ENCODE measurements at regions not wholly inside any gene's neighbourhood (a gene's known extent, or its start where the extent isn't known, plus 50 kb on each side); places are given as distances from the start of the nearest gene placed in this dataset.

- Mint-ChIP-seq H3K4me3 (no peak overlapping the region), H3K4me1 (ENCODE audit: low read depth) (no peaks in the 10 kb centered on the region), H3K27me3 (no peaks in the 10 kb centered on the region), H3K9me3 (peaks cover 10% of the 10 kb centered on the region), H3K36me3 (ENCODE audit: low read depth) (no peaks in the 10 kb centered on the region), H3K27ac (no peak overlapping the region)
- DNase-seq: no peak
These were observed 497.1 kb downstream of the DSC3 start for GRCh38 chr18:30545393-30545792.

GRCh38 chr18:30544141-30544540 lies 498.4 kb downstream of the DSC3 start:
- no peak overlapping the region for H3K4me3 Mint-ChIP-seq

DNA sequence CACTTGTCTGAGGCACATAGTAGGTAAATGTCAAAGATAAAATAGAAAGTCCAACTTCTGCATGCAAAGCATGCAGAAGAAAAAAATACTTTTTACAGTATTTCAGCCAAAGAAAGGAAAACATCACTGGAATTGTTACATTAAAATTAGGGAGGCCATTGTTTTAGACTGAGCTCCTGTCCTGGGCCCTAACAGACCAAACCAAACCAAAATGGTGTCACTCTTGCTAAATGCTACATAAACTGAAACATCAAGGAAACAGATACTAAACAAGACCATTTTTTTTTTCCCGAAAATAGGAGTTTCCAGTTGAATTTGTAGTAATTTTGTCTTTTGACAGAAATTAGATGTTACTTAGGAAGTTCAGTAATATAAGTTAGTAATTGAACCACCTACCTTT lies 508.8 kb downstream of the DSC3 start:
- no peak overlapping the region for H3K27ac Mint-ChIP-seq
- no peaks in the 10 kb centered on the region for H3K36me3 Mint-ChIP-seq (ENCODE audit: low read depth)
- H3K9me3 Mint-ChIP-seq: peaks cover 10% of the 10 kb centered on the region
- H3K4me1 Mint-ChIP-seq (ENCODE audit: low read depth): no peaks in the 10 kb centered on the region
- H3K27me3 Mint-ChIP-seq: no peaks in the 10 kb centered on the region
- H3K4me3 Mint-ChIP-seq: no peak overlapping the region
- DNase-seq: no peak

More at GRCh38 chr18:30544141-30544540, 498.4 kb downstream of the DSC3 start:
- Mint-ChIP-seq H3K9me3 (peaks cover 10% of the 10 kb centered on the region), H3K27me3 (no peaks in the 10 kb centered on the region), H3K27ac (no peak overlapping the region), H3K36me3 (ENCODE audit: low read depth) (no peaks in the 10 kb centered on the region), H3K4me1 (ENCODE audit: low read depth) (no peaks in the 10 kb centered on the region)
- DNase-seq: no peak

DNA sequence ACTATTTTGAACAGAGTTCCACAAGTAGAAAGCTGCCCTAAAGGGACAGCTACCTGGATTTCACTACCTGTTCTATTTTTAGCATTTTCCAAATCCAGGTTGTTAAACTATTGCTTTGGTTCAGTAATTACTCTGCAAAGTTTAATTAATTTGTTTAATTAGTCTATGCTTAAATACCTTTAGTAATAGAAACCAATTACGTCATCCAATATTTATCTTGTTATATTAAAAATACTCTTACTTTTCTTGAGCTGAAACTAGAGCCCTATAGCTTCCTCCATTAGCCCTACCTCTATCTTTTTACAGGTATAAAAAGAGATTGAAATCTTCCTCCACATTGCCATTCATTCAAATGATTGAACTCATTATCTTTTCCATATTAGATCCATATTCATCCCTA lies 514.6 kb downstream of the DSC3 start:
- H3K4me1 Mint-ChIP-seq (ENCODE audit: low read depth): no peaks in the 10 kb centered on the region
- H3K9me3 Mint-ChIP-seq: peaks cover 10% of the 10 kb centered on the region

GRCh38 chr18:30527226-30527625 lies 515.3 kb downstream of the DSC3 start:
- no peak for DNase-seq
- no peak overlapping the region for H3K4me3 Mint-ChIP-seq
- H3K36me3 Mint-ChIP-seq (ENCODE audit: low read depth): no peaks in the 10 kb centered on the region
- H3K27ac Mint-ChIP-seq: no peak overlapping the region
- H3K4me1 Mint-ChIP-seq (ENCODE audit: low read depth): no peaks in the 10 kb centered on the region
- no peaks in the 10 kb centered on the region for H3K27me3 Mint-ChIP-seq
- H3K9me3 Mint-ChIP-seq: peaks cover 7% of the 10 kb centered on the region

More for the DNA sequence above, 514.6 kb downstream of the DSC3 start:
- Mint-ChIP-seq H3K4me3 (no peak overlapping the region), H3K27ac (no peak overlapping the region), H3K27me3 (no peaks in the 10 kb centered on the region), H3K36me3 (ENCODE audit: low read depth) (no peaks in the 10 kb centered on the region)
- no peak for DNase-seq

DNA sequence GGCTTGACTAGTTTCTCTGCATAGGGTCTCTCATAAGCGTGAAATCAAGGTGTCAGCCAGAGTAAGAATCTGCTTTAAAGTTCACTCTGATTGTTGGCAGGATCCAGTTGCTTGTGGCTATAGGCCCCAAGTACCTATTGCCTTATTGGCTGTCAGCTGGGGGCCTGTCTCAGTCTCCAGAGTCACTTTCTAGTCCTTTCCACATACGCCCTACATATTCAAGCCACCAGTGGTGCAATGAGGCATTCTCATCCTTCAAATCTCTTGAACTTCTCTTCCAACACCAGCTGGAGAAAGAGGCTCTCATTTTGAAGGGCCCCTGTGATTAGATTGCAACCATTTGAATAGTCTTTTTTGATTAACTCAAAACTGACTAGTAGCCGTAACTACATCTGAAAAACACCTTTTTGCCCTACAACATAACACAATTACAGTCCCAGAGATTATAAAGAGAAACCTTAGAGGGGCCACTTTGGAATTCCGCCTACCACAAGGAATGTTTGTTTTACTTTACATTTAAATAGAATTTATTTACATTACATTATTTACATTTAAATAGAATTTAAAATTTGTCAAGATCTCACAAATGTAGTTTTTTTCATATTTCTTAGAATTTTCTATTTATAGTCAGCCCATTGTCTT lies 520.1 kb downstream of the DSC3 start:
- no peak for DNase-seq
- no peaks in the 10 kb centered on the region for H3K4me1 Mint-ChIP-seq (ENCODE audit: low read depth)
- H3K27me3 Mint-ChIP-seq: no peaks in the 10 kb centered on the region
- no peak overlapping the region for H3K4me3 Mint-ChIP-seq
- H3K9me3 Mint-ChIP-seq: peaks cover 17% of the 10 kb centered on the region
- H3K36me3 Mint-ChIP-seq (ENCODE audit: low read depth): no peaks in the 10 kb centered on the region
- H3K27ac Mint-ChIP-seq: no peak overlapping the region

GRCh38 chr18:30514059-30514458 lies 528.5 kb downstream of the DSC3 start:
- Mint-ChIP-seq H3K27ac (no peak overlapping the region), H3K36me3 (ENCODE audit: low read depth) (no peaks in the 10 kb centered on the region)

DNA sequence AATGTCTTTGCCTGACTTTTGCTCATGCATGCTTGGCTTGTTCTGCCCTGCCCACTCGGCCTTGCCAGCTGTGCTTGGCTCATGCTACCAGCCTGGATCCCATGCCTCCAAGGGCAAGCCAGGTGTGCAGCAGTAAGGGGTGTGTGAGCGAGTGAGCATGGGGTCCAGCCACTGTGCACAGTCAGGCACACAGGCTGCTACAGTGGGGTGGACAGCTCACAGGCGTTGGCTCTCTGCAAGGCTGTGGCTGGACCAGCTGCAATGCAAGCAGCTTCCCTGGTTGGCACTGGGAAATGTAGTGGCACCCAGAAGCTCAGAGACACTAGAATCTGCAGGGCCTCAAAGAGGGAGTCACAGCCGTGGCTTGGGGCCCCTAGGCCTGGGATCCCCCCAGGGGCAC lies 529.7 kb downstream of the DSC3 start:
- Mint-ChIP-seq H3K36me3 (ENCODE audit: low read depth) (no peaks in the 10 kb centered on the region), H3K27me3 (no peaks in the 10 kb centered on the region), H3K27ac (no peak overlapping the region), H3K9me3 (peaks cover 21% of the 10 kb centered on the region), H3K4me1 (ENCODE audit: low read depth) (no peaks in the 10 kb centered on the region), H3K4me3 (no peak overlapping the region)
- no peak for DNase-seq

More at GRCh38 chr18:30514059-30514458, 528.5 kb downstream of the DSC3 start:
- H3K9me3 Mint-ChIP-seq: peaks cover 20% of the 10 kb centered on the region
- H3K4me1 Mint-ChIP-seq (ENCODE audit: low read depth): no peaks in the 10 kb centered on the region
- DNase-seq: no peak
- H3K4me3 Mint-ChIP-seq: no peak overlapping the region
- H3K27me3 Mint-ChIP-seq: no peaks in the 10 kb centered on the region

DNA sequence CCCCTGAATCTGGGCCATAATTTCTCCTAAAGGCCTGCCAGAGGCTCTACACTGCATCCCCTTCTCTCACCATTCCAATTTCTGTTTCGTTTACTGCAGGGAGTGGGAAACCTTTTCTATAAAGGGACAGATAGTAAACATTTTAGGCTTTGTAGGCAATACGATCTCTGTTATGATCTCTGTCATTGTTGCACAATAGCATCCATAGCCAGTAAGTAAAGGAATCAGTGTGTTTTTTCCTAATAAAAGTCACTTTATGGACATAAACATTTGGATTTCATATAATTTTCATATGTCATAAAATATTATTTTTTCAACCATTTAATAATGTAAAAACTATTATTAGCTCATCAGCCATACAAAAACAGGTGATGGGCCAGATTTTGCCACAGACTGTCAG lies 531.7 kb downstream of the DSC3 start:
- no peaks in the 10 kb centered on the region for H3K36me3 Mint-ChIP-seq (ENCODE audit: low read depth)
- no peak overlapping the region for H3K4me3 Mint-ChIP-seq
- no peaks in the 10 kb centered on the region for H3K4me1 Mint-ChIP-seq (ENCODE audit: low read depth)

DNA sequence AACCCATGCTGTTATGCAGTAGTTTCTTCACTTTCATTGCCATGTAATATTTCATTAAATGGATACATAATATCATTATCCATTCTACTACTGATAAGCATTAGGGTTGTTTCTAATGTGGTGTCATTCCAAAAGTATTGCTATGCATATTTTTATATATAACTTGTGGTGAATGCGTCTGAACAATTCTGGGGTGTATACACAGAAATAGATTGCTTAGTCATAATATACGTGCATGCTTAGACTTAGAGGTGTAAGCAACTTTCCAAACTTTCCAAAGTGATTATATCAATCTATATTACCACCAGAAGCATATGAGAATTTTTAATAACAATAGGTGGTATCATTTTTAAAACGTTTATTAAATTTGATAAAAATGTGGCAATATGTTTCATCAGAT lies 540.9 kb downstream of the DSC3 start:
- H3K4me1 Mint-ChIP-seq (ENCODE audit: low read depth): no peaks in the 10 kb centered on the region
- peaks cover 2% of the 10 kb centered on the region for H3K9me3 Mint-ChIP-seq
- H3K4me3 Mint-ChIP-seq: no peak overlapping the region
- H3K36me3 Mint-ChIP-seq (ENCODE audit: low read depth): no peaks in the 10 kb centered on the region
- H3K27ac Mint-ChIP-seq: no peak overlapping the region
- no peak for DNase-seq
- H3K27me3 Mint-ChIP-seq: no peaks in the 10 kb centered on the region

More for the DNA sequence above, 531.7 kb downstream of the DSC3 start:
- no peak for DNase-seq
- Mint-ChIP-seq H3K27ac (no peak overlapping the region), H3K9me3 (peaks cover 21% of the 10 kb centered on the region), H3K27me3 (no peaks in the 10 kb centered on the region)

GRCh38 chr18:30500240-30500945 lies 542.1 kb downstream of the DSC3 start:
- H3K4me1 Mint-ChIP-seq (ENCODE audit: low read depth): no peaks in the 10 kb centered on the region
- H3K27me3 Mint-ChIP-seq: no peaks in the 10 kb centered on the region
- H3K4me3 Mint-ChIP-seq: no peak overlapping the region
- no peaks in the 10 kb centered on the region for H3K36me3 Mint-ChIP-seq (ENCODE audit: low read depth)
- H3K27ac Mint-ChIP-seq: no peak overlapping the region
- DNase-seq: no peak
- peaks cover 2% of the 10 kb centered on the region for H3K9me3 Mint-ChIP-seq

DNA sequence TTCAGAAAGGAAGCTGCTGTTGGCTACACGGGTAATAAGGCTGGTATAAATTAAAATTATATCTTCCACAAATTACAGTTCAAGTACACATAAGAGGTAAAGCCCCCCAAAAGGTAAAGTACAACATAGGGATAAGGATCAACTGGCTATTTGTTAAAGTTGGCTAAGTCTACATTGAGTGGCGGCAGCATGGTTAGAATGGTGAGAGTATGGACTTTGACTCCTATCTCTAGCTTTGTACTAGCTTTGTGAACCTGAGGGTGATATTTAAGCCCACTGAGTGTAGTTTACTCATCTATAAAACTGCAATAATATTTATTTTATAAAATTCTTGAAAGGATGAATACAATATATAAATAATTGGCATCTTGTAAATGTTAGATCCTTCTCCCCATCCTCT lies 542.8 kb downstream of the DSC3 start:
- peaks cover 2% of the 10 kb centered on the region for H3K9me3 Mint-ChIP-seq
- no peaks in the 10 kb centered on the region for H3K27me3 Mint-ChIP-seq
- H3K4me3 Mint-ChIP-seq: no peak overlapping the region
- no peaks in the 10 kb centered on the region for H3K36me3 Mint-ChIP-seq (ENCODE audit: low read depth)
- no peak overlapping the region for H3K27ac Mint-ChIP-seq
- no peaks in the 10 kb centered on the region for H3K4me1 Mint-ChIP-seq (ENCODE audit: low read depth)
- DNase-seq: no peak

DNA sequence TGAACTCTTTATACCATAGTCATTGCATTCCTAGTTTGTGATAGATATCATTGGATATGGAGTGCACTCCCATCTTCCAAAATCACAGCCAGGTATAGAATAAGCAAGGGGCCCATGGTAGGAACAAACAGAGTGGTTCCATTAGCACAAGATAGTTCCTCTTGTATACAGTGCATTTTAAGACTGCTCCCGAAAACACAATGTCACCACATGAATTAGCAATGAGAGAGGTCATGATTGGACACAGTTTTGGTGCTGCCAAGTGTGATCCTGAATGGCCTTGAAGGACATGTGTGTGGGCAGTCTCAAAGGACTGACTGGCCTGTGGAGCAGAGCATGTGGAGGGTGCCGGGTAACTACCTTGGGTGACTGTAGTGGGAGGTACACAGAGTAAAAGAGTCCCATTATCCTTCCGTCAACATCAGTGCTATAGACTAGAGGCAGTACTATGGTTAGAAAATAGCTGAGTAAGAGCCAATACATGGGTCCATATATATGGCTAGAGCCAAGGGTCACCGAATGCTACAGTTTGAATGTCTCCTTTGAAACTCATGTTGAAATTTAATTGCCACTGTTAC lies 549.9 kb downstream of the DSC3 start:
- H3K9me3 Mint-ChIP-seq: peaks cover 19% of the 10 kb centered on the region
- no peak overlapping the region for H3K4me3 Mint-ChIP-seq
- no peaks in the 10 kb centered on the region for H3K36me3 Mint-ChIP-seq (ENCODE audit: low read depth)
- no peaks in the 10 kb centered on the region for H3K4me1 Mint-ChIP-seq (ENCODE audit: low read depth)
- H3K27ac Mint-ChIP-seq: no peak overlapping the region
- no peak for DNase-seq
- H3K27me3 Mint-ChIP-seq: no peaks in the 10 kb centered on the region

- Mint-ChIP-seq H3K27me3 (no peaks in the 10 kb centered on the region), H3K9me3 (peaks cover 21% of the 10 kb centered on the region), H3K4me3 (no peak overlapping the region), H3K4me1 (ENCODE audit: low read depth) (no peaks in the 10 kb centered on the region), H3K36me3 (ENCODE audit: low read depth) (no peaks in the 10 kb centered on the region), H3K27ac (no peak overlapping the region)
- no peak for DNase-seq
These were observed 550.6 kb downstream of the DSC3 start for GRCh38 chr18:30491815-30492551.
